HG03565 (cell line): ENCODE measurements at regions not wholly inside any gene's neighbourhood (a gene's known extent, or its start where the extent isn't known, plus 50 kb on each side); places are given as distances from the start of the nearest gene placed in this dataset.

ENCODE experiments used
- ATAC-seq: cut with Tn5 transposase; IDR thresholded peaks from one replicate; pipeline ENCODE4 v1.9.1; 2021; ENCODE audit warnings: mild to moderate bottlenecking, moderate library complexity; ENCODE audit not compliant: unreplicated experiment

DNA sequence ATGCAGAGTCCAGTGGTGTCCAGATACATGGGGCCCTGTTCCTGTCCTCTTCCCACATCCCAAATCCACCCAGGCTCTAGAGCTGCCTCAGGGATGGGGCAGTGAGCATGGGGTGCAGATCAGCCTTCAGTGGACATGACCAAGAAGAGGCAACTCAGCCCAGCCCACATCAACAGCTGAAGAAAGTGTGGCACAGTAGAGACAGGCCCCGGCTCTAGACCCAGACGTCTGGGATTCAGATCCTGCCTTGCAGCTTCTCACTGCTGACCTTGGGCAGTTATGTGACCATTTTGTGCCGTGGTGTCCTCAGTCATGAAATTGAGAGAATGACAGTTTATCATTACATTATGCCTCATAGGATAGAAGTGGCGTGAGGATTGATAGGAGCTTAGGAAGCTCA is 54.6 kb upstream of the CST7 start:
- ATAC-seq: no peak

DNA sequence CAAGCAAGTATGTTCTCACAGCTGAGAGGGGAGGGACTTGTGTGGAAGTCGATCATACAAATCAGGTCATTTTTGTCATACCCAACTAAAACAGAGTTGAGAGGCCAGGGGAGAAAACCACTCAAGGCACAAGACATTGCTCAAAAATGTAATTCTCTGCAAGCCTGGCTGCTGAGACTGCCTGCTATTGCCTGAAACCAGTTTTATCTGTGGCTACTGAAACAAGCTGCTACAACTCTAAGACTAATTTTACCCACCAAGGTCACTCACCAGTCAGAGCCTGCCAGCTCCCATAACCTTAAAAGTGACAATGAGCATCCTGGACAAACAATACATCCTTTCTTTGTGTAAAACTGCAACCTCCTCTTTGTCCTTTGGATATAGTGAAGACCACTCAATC is 54.1 kb upstream of the CST7 start:
- no peak for ATAC-seq

DNA sequence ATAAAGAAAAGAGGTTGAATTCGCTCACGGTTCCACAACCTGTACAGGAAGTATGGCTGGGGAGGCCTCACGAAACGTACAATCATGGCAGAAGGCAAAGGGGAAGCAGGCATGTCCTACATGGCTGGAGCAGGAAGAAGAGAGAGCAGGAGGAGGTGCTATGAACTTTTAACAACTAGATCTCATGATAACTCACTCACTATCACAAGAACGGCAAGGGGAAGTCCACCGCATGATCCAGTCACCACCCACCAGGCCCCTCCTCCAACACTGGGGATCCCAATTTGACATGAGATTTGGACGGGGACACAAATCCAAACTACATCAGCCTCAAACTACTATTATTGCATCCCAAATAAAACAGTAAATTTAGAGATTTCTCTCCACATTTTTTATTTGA is 53.6 kb upstream of the CST7 start:
- ATAC-seq: no peak

DNA sequence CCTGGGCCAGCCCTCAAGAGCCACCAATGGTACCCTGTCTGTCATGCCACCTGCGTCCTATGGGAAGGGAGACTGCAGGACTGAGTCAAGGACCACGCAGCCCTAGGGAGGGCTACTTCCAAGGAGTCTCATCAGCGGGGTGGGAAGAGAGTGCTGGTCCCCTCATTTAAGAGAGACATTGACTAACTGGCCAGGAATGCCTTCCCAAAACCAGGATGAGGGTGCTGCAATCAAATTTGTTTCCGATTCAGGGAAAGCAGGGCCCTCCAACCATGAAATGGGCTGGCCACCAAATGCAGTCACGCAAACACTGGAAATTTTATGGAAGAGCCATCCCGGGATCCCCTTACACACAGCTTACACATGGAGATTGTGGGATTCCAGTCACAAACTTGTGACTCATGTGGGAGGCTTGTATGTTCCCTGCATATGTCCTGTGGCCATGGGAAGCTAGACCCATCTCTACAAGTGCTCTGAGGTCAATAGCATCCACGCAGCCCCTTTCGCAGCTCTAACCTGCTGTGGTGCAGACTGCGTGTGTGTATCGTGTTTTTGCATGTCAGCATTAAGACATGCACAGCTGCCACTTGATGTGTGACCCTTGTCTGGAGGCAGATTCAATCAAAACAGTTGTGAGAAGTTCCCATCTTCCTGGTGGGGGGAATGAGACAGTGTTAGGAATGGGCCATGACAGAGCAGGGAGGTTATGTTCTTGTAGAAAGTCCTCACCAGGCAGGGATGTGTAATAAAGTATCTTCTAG is 53.0 kb upstream of the CST7 start:
- no peak for ATAC-seq

DNA sequence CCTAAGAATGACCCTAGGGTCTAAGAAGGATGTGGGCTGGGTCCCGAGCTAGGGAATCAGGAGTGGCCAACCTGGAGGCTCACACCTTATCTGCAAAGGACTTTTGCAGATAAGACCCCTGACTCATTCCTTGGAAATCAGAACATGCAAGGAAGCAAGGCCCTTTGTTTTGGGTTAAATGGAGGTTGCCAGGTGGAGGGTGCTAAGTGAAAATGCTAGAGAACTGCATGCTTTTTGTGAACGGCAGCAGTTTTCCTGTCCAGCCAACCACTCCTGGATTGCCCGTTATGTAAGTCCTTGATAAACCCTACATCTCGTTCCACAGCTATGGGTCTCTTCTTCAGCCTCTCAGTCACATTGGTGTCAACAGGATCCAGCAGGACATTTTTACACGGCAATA is 52.1 kb upstream of the CST7 start:
- ATAC-seq: no peak

DNA sequence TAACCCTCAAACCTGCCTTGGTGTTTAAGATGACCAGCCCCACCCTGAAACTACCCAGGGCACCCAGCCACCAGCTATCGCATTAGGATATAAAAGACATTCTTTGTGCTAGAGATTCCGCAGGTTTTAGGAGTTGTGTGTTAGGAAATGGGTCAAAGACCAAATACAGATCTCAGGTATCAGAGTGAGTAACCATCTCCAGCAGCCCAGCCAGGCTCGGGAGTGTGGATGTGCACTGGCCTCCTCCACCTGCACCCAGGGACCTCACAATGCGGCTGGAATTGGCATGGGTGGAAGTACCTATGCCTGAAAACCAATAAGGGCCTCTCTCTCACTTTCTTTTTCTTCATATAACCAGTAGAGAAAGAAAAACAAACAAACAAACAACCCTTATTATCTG is 51.1 kb upstream of the CST7 start:
- no peak for ATAC-seq

DNA sequence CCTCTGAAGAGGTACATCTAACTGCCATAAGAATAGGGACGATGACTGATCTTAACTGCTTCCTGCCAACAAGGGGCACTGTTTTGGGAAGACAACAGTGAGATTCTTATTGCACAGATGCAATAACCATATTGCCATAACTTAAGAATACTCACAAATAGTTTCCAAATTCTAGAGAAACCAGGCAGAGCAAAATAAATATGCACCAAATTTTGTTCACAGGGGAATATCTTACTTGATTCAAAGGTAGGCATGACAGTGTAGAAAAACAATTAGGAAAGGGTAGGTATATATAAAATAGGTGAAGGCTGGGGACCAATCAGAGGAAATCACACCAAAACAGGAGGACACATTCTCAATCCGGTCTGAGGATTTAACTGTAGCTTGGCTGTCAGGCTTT is 49.9 kb upstream of the CST7 start:
- no peak for ATAC-seq
